Fibroblast of the aortic adventitia (primary cell): ENCODE measurements at regions not wholly inside any gene's neighbourhood (a gene's known extent, or its start where the extent isn't known, plus 50 kb on each side); places are given as distances from the start of the nearest gene placed in this dataset.
"Not testable (repeated sequence)": the region's sequence is repeated elsewhere in the genome, so short reads cannot be mapped to it uniquely, and the experiment has no call there.

Experiments used
- DNase-seq: peaks from one replicate; pipeline ENCODE4 v3.0.0-alpha.2; 2010; ENCODE audit warnings: low read depth
- H3K4me3 ChIP-seq: 2 replicates; pipeline ENCODE4 v1.5.1; 2011; ENCODE audit warnings: low read depth, mild to moderate bottlenecking, control low read depth, low read length, moderate library complexity
- CTCF ChIP-seq: IDR thresholded peaks from 2 replicates; pipeline ENCODE4 v1.5.1; 2011; ENCODE audit warnings: mild to moderate bottlenecking, low read length, control low read depth, inconsistent platforms; ENCODE audit not compliant: insufficient read depth

- no peak for TF ChIP-seq CTCF
- peak; percentile 36 for DNase-seq
- H3K4me3 ChIP-seq = no peak overlapping the region
These were observed 115.9 kb upstream of the TNRC6C start for GRCh38 chr17:77842528-77843147.

- peak; percentile 41 for DNase-seq
- H3K4me3 ChIP-seq = not testable (repeated sequence)
These were observed 115.1 kb upstream of the TNRC6C start for GRCh38 chr17:77843255-77843895.

- DNase-seq = no peak
- no peak overlapping the region for H3K4me3 ChIP-seq
- no peak for TF ChIP-seq CTCF
These were observed 114.6 kb upstream of the TNRC6C start for GRCh38 chr17:77843896-77844295.

GRCh38 chr17:77844681-77845080 is 113.8 kb upstream of the TNRC6C start:
- no peak for DNase-seq
- H3K4me3 ChIP-seq = no peak overlapping the region
- TF ChIP-seq CTCF = no peak

GRCh38 chr17:77845541-77846225 is 112.8 kb upstream of the TNRC6C start:
- no peak for TF ChIP-seq CTCF
- no peak for DNase-seq
- no peak overlapping the region for H3K4me3 ChIP-seq

GRCh38 chr17:77846531-77847085 is 111.9 kb upstream of the TNRC6C start:
- no peak for TF ChIP-seq CTCF
- no peak for DNase-seq
- H3K4me3 ChIP-seq = no peak overlapping the region

- H3K4me3 ChIP-seq = no peak overlapping the region
- no peak for DNase-seq
- TF ChIP-seq CTCF = no peak
These were observed 111.0 kb upstream of the TNRC6C start for GRCh38 chr17:77847221-77848085.
